Stomach (tissue), 4 donors: ENCODE measurements at regions not wholly inside any gene's neighbourhood (a gene's known extent, or its start where the extent isn't known, plus 50 kb on each side); places are given as distances from the start of the nearest gene placed in this dataset.

ENCODE experiments used
- CTCF ChIP-seq, 7 experiments: fragments of 450-650 bp in 4 of 7; fragments of 200-600 bp in 3 of 7; sonication (generic) in 3 of 7; IDR thresholded peaks; one replicate each; pipeline ENCODE4 v1.5.1; 2016 to 2019; ENCODE audit warnings: antibody characterized with exemption in 7 of 7, control low read depth in 2 of 7, mild to moderate bottlenecking in 1 of 7
- EP300 ChIP-seq: sonication (generic); formaldehyde crosslinking; IDR thresholded peaks from one replicate; pipeline ENCODE4 v1.6.1; 2017; ENCODE audit warnings: antibody characterized with exemption
- POLR2A ChIP-seq, 4 donors: fragments of 450-650 bp; IDR thresholded peaks; one replicate each; pipeline ENCODE4 v1.6.1; 2016; ENCODE audit warnings: antibody characterized with exemption in 4 of 4, control low read depth in 2 of 4, mild to moderate bottlenecking in 1 of 4, moderate library complexity in 1 of 4

GRCh38 chr13:105725887-105726286 is 809.6 kb downstream of the EFNB2 start:
- TF ChIP-seq CTCF (IDR thresholded peaks at IDR 0.05): no peak
- TF ChIP-seq POLR2A (IDR thresholded peaks at IDR 0.05): no peak
- no peak for TF ChIP-seq EP300
